Heart left ventricle (tissue), 13 donors: ENCODE measurements at regions not wholly inside any gene's neighbourhood (a gene's known extent, or its start where the extent isn't known, plus 50 kb on each side); places are given as distances from the start of the nearest gene placed in this dataset.

Experiments used
- POLR2A ChIP-seq, 2 donors: fragments of 450-650 bp; IDR thresholded peaks; one replicate each; pipeline ENCODE4 v1.6.1; 2017; ENCODE audit warnings: antibody characterized with exemption in 2 of 2, mild to moderate bottlenecking in 2 of 2, moderate library complexity in 2 of 2
- TF ChIP-seq, protein P1 (sequence below), 12 donors: fragments of 200-600 bp; sonication (generic) in 4 of 12; IDR thresholded peaks; one replicate each; pipeline versions ENCODE4 v1.5.0 to v1.8.0; 2018 to 2022; ENCODE audit warnings: antibody characterized with exemption in 12 of 12, mild to moderate bottlenecking in 5 of 12
- donor health status: ischemic (EF 13 %, LVEDD 7.1; RV severe dilation, severe dysfunction).
- donor health status: DM: no; HTN: yes; CAD: no.
- donor health status: DM: no; HTN: no; CAD: no.
- donor health status: ischemic (EF 25% LVEDD 6.9; RV normal size, moderate dysfunction).
- donor health status: ischemic (EF 25% LVEDD 5.7; RV mildly dilated, moderate dysfunction).
- donor health status: ischemic (EF 35%, LVEDD 5.7; RV mildly dilated, moderate dysfunction).
- donor health status: nonischemic (EF 11% LVEDD 7.7; RV severe dilation, severe dysfunction).
- donor health status: DM: yes; HTN: yes; CAD: no.
- donor health status: PGD.
- donor health status: ischemic (EF 29% LVEDD 5.4; RV normal size, mild dysfunction).
- donor health status: nonischemic (EF 23%, LVEDD 6.1; RV moderate dilation, normal function).

GRCh38 chr5:97750576-97750975, 567.5 kb upstream of the RIOK2 start:
- TF ChIP-seq, protein P1, sequence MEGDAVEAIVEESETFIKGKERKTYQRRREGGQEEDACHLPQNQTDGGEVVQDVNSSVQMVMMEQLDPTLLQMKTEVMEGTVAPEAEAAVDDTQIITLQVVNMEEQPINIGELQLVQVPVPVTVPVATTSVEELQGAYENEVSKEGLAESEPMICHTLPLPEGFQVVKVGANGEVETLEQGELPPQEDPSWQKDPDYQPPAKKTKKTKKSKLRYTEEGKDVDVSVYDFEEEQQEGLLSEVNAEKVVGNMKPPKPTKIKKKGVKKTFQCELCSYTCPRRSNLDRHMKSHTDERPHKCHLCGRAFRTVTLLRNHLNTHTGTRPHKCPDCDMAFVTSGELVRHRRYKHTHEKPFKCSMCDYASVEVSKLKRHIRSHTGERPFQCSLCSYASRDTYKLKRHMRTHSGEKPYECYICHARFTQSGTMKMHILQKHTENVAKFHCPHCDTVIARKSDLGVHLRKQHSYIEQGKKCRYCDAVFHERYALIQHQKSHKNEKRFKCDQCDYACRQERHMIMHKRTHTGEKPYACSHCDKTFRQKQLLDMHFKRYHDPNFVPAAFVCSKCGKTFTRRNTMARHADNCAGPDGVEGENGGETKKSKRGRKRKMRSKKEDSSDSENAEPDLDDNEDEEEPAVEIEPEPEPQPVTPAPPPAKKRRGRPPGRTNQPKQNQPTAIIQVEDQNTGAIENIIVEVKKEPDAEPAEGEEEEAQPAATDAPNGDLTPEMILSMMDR (IDR thresholded peaks at IDR 0.05): no peak
- no peak for TF ChIP-seq POLR2A (IDR thresholded peaks at IDR 0.05)
